Nephron progenitor cell (in vitro differentiated cells): ENCODE measurements at regions not wholly inside any gene's neighbourhood (a gene's known extent, or its start where the extent isn't known, plus 50 kb on each side); places are given as distances from the start of the nearest gene placed in this dataset.
"Not testable (repeated sequence)": the region's sequence is repeated elsewhere in the genome, so short reads cannot be mapped to it uniquely, and the experiment has no call there.

Experiments
- DNase-seq: peaks from one replicate; pipeline ENCODE4 v3.0.0; 2021
- H3K27ac Mint-ChIP-seq: 2 replicates; pipeline ENCODE4 v1.8.0; 2021; ENCODE audit warnings: mild to moderate bottlenecking, moderate library complexity, mixed read lengths
- H3K27me3 Mint-ChIP-seq: 2 replicates; pipeline ENCODE4 v1.8.0; 2021; ENCODE audit warnings: mild to moderate bottlenecking, low read depth, mixed read lengths; ENCODE audit not compliant: poor library complexity
- H3K36me3 Mint-ChIP-seq: 2 replicates; pipeline ENCODE4 v1.8.0; 2021; ENCODE audit warnings: low read depth, mixed read lengths
- H3K4me1 Mint-ChIP-seq: 2 replicates; pipeline ENCODE4 v1.8.0; 2021; ENCODE audit warnings: mixed read lengths
- H3K4me3 Mint-ChIP-seq: 2 replicates; pipeline ENCODE4 v1.8.0; 2021; ENCODE audit warnings: mild to moderate bottlenecking, moderate library complexity, mixed read lengths
- H3K9me3 Mint-ChIP-seq: 2 replicates; pipeline ENCODE4 v1.8.0; 2021; ENCODE audit warnings: mild to moderate bottlenecking, moderate library complexity, mixed read lengths
- CTCF ChIP-seq: fragments of 200-600 bp; sonication (generic); IDR thresholded peaks from 2 replicates; pipeline ENCODE4 v1.5.0; 2021; ENCODE audit warnings: antibody characterized with exemption

- DNase-seq: no peak
- peaks cover 5% of the 10 kb centered on the region for H3K36me3 Mint-ChIP-seq
- H3K9me3 Mint-ChIP-seq: peaks cover 26% of the 10 kb centered on the region
- no peaks in the 10 kb centered on the region for H3K27me3 Mint-ChIP-seq
- no peak overlapping the region for H3K27ac Mint-ChIP-seq
- H3K4me3 Mint-ChIP-seq: no peak overlapping the region
- no peak for TF ChIP-seq CTCF
- peaks cover 24% of the 10 kb centered on the region for H3K4me1 Mint-ChIP-seq
These were observed 432.8 kb downstream of the IRX1 start for GRCh38 chr5:4028384-4028783.

- H3K9me3 Mint-ChIP-seq: peaks cover 39% of the 10 kb centered on the region
- not testable (repeated sequence) for H3K36me3 Mint-ChIP-seq, H3K27ac Mint-ChIP-seq, DNase-seq, H3K4me1 Mint-ChIP-seq, H3K4me3 Mint-ChIP-seq, H3K27me3 Mint-ChIP-seq
These were observed 437.9 kb downstream of the IRX1 start for GRCh38 chr5:4033546-4033945.

GRCh38 chr5:4036861-4037260 lies 441.2 kb downstream of the IRX1 start:
- H3K36me3 Mint-ChIP-seq: no peaks in the 10 kb centered on the region
- TF ChIP-seq CTCF: no peak
- H3K4me1 Mint-ChIP-seq: peaks cover 5% of the 10 kb centered on the region
- peaks cover 23% of the 10 kb centered on the region for H3K9me3 Mint-ChIP-seq
- H3K27ac Mint-ChIP-seq: no peak overlapping the region
- H3K4me3 Mint-ChIP-seq: no peak overlapping the region
- H3K27me3 Mint-ChIP-seq: no peaks in the 10 kb centered on the region
- no peak for DNase-seq

- H3K4me3 Mint-ChIP-seq: no peak overlapping the region
- H3K27me3 Mint-ChIP-seq: no peaks in the 10 kb centered on the region
- no peak for TF ChIP-seq CTCF
- peaks cover 5% of the 10 kb centered on the region for H3K4me1 Mint-ChIP-seq
- peaks cover 11% of the 10 kb centered on the region for H3K9me3 Mint-ChIP-seq
- DNase-seq: no peak
- no peak overlapping the region for H3K27ac Mint-ChIP-seq
- H3K36me3 Mint-ChIP-seq: no peaks in the 10 kb centered on the region
These were observed 443.4 kb downstream of the IRX1 start for GRCh38 chr5:4038994-4039393.

GRCh38 chr5:4042311-4042710 lies 446.7 kb downstream of the IRX1 start:
- H3K27ac Mint-ChIP-seq: no peak overlapping the region
- TF ChIP-seq CTCF: no peak
- H3K9me3 Mint-ChIP-seq: peaks cover 3% of the 10 kb centered on the region
- H3K4me1 Mint-ChIP-seq: peaks cover 5% of the 10 kb centered on the region
- no peak overlapping the region for H3K4me3 Mint-ChIP-seq
- no peak for DNase-seq
- H3K36me3 Mint-ChIP-seq: no peaks in the 10 kb centered on the region
- no peaks in the 10 kb centered on the region for H3K27me3 Mint-ChIP-seq

GRCh38 chr5:4043135-4043534 lies 447.5 kb downstream of the IRX1 start:
- Mint-ChIP-seq H3K4me3 (no peak overlapping the region), H3K27ac (no peak overlapping the region), H3K36me3 (no peaks in the 10 kb centered on the region)

More at GRCh38 chr5:4043135-4043534, 447.5 kb downstream of the IRX1 start:
- H3K27me3 Mint-ChIP-seq: no peaks in the 10 kb centered on the region
- peaks cover 5% of the 10 kb centered on the region for H3K4me1 Mint-ChIP-seq
- peaks cover 3% of the 10 kb centered on the region for H3K9me3 Mint-ChIP-seq
- no peak for DNase-seq
- TF ChIP-seq CTCF: no peak
